ENCODE measurements at regions not wholly inside any gene's neighbourhood (a gene's known extent, or its start where the extent isn't known, plus 50 kb on each side); places are given as distances from the start of the nearest gene placed in this dataset.
"Not testable (repeated sequence)": the region's sequence is repeated elsewhere in the genome, so short reads cannot be mapped to it uniquely, and the experiment has no call there.

DNA sequence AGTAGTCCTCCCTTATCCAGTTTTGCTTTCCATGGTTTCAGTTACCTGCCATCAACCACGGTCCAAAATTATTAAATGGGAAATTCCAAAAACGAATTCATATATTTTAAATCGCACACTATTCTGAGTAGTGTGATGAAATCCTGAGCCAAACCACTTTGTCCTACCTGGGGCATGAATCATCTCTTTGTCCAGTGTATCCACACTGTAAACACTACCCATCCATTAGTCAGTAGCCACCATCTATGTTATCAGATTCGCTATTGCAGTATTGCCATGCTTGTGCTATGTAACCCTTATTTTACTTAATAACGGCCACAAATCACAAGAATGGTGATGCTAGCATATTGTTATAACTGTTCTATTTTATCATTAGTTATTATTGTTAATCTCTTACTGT lies 704.6 kb downstream of the SMARCA1 start:
- TF ChIP-seq, protein P1, sequence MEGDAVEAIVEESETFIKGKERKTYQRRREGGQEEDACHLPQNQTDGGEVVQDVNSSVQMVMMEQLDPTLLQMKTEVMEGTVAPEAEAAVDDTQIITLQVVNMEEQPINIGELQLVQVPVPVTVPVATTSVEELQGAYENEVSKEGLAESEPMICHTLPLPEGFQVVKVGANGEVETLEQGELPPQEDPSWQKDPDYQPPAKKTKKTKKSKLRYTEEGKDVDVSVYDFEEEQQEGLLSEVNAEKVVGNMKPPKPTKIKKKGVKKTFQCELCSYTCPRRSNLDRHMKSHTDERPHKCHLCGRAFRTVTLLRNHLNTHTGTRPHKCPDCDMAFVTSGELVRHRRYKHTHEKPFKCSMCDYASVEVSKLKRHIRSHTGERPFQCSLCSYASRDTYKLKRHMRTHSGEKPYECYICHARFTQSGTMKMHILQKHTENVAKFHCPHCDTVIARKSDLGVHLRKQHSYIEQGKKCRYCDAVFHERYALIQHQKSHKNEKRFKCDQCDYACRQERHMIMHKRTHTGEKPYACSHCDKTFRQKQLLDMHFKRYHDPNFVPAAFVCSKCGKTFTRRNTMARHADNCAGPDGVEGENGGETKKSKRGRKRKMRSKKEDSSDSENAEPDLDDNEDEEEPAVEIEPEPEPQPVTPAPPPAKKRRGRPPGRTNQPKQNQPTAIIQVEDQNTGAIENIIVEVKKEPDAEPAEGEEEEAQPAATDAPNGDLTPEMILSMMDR (IDR thresholded peaks at IDR 0.05; ENCODE audit: low read depth, low read length, missing control alignments): no peak
- DNase-seq (ENCODE audit: low read depth): no peak

DNA sequence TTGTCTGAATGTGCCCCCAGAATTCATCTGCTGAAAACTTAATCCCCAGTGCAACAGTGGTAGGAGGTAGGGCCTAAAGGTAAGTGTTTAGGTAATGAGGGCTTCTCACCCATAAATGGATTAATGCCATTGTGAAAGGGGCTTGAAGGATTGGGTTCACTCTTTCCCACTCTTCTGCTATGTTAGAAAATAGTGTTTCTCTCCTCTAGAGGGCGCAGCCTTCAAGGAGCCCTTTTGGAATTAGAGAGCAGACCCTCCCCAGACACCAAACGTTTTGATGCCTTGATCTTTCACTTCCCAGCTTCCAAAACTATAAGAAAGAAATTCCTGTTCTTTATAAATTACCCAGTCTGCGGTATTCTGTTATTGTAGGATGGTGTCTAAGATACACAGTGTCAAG lies 706.4 kb downstream of the SMARCA1 start:
- no peak for DNase-seq (ENCODE audit: low read depth)
- TF ChIP-seq, protein P1 (IDR thresholded peaks at IDR 0.05; ENCODE audit: low read depth, low read length, missing control alignments): peak; percentile 24
- H3K4me3 ChIP-seq (ENCODE audit: low read depth, low read length): no peak overlapping the region

More for the DNA sequence above, 704.6 kb downstream of the SMARCA1 start:
- no peak overlapping the region for H3K4me3 ChIP-seq (ENCODE audit: low read depth, low read length)

DNA sequence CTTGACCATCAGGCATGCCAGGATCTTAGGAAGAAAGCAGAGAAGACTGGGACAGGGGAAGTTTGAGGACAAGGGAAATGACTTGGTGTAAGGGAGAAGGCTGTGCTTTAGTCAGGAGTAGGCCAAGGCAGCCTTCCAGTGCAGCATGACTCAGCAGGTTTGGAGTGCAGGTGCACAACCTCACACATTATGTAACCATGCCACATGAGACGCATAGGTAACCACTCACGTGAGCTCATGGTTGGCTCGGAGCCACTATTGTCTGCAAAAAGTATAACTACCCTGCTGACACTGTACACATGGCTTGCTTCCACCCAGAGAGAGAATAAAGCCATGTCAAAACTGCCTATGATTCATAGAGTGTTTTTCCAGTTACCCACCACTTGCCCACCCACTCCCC lies 715.9 kb downstream of the SMARCA1 start:
- TF ChIP-seq, protein P1 (IDR thresholded peaks at IDR 0.05; ENCODE audit: low read depth, low read length, missing control alignments): no peak
- DNase-seq (ENCODE audit: low read depth): no peak
- H3K4me3 ChIP-seq (ENCODE audit: low read depth, low read length): no peak overlapping the region

DNA sequence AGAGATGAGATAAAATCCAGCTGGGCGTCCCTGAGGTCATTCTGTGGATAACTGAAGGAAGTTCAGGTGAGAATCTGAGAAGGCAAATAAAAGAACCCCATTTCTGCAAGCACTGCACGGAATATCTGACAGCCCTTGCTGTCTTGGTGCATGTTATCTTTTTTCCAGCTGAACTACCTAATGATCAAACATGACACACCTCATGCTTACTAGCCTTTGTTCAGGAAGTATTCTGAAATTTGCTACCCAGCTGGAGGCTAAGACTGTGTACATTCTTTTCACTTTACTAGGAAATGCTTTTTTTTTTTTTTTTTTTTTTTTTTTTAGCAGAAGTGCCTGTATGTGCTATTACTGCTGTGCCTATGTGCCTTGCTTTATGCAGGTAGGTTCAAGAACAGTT lies 718.1 kb downstream of the SMARCA1 start:
- TF ChIP-seq, protein P1 (IDR thresholded peaks at IDR 0.05; ENCODE audit: low read depth, low read length, missing control alignments): no peak
- no peak overlapping the region for H3K4me3 ChIP-seq (ENCODE audit: low read depth, low read length)
- no peak for DNase-seq (ENCODE audit: low read depth)

DNA sequence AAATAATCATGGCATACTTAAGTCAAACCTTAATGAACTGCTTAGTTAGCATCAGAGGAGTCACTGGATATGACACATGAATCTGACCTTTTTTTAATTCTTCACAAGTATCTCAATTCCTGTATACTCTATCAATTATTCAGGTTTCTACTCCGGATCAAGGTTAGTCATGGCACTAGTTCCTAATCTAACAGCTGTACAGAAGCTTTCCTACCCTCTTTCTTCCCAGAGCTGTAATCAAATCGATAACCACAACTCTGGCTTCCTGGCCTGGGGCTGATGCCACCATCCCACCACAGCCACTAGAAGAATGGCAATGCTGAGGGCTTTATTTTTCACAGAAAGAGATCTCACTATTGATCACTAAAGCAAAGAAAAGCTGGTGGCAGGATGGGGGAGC lies 718.5 kb downstream of the SMARCA1 start:
- no peak overlapping the region for H3K4me3 ChIP-seq (ENCODE audit: low read depth, low read length)
- TF ChIP-seq, protein P1 (IDR thresholded peaks at IDR 0.05; ENCODE audit: low read depth, low read length, missing control alignments): no peak
- DNase-seq (ENCODE audit: low read depth): no peak

DNA sequence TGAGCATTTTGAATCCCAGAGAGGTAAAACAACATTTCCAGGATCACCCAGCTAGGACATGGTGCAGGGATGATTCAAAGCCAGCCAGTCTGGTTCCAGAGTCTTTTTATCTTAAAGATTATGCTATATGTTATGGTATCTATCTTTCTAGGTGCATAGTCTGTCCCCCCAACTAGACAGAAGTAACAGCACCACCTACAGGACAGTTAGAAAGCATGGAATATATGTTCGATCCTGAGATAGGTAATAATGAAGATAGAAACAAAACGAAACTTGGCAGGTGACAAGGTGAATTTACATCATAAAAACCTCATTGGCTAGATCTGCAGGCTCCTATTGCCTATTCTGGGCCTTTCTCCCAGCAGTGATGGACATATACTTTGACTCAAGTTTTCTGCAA lies 723.2 kb downstream of the SMARCA1 start:
- DNase-seq (ENCODE audit: low read depth): no peak
- TF ChIP-seq, protein P1 (IDR thresholded peaks at IDR 0.05; ENCODE audit: low read depth, low read length, missing control alignments): no peak
- H3K4me3 ChIP-seq (ENCODE audit: low read depth, low read length): no peak overlapping the region

DNA sequence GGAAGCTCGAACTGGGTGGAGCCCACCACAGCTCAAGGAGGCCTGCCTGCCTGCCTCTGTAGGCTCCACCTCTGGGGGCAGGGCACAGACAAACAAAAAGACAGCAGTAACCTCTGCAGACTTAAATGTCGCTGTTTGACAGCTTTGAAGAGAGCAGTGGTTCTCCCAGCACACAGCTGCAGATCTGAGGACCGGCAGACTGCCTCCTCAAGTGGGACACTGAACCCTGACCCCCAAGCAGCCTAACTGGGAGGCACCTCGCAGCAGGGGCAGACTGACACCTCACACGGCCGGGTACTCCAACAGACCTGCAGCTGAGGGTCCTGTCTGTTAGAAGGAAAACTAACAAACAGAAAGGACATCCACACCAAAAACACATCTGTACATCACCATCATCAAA lies 730.9 kb upstream of the ACTRT1 start:
- not testable (repeated sequence) for H3K4me3 ChIP-seq (ENCODE audit: low read depth, low read length); DNase-seq (ENCODE audit: low read depth)

DNA sequence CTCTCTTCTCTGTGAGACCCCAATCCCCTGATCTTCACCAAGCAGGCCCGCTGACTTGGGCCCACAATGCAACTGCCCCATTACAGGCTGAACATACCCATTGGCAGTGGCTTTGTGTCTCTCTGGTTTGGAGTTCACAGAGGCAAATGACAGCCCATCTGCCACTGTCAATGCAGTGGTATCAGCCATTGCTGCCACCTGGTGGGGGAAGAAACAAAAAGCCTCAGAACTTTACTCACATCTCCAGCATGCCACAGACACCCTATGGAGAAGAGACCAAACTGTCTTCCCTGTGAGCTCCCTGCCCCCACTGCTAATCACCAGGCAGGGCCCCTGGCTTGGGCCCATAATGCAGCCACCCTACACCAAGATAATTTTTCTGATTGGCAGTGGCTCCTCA lies 729.3 kb upstream of the ACTRT1 start:
- TF ChIP-seq, protein P1 (IDR thresholded peaks at IDR 0.05; ENCODE audit: low read depth, low read length, missing control alignments): peak; percentile 31
- DNase-seq (ENCODE audit: low read depth): no peak
- H3K4me3 ChIP-seq (ENCODE audit: low read depth, low read length): no peak overlapping the region

All from GM12864 (cell line).